B cell (primary cell): ENCODE measurements at regions not wholly inside any gene's neighbourhood (a gene's known extent, or its start where the extent isn't known, plus 50 kb on each side); places are given as distances from the start of the nearest gene placed in this dataset.

ENCODE experiments used
- CTCF ChIP-seq: fragments of 200-600 bp; IDR thresholded peaks from one replicate; pipeline ENCODE4 v1.8.0; 2022; ENCODE audit warnings: antibody characterized with exemption, mild to moderate bottlenecking
- EZH2 ChIP-seq: IDR thresholded peaks from 2 replicates; pipeline ENCODE4 v1.6.1; 2012; ENCODE audit warnings: borderline replicate concordance, low read depth, mild to moderate bottlenecking, moderate library complexity, low read length; ENCODE audit not compliant: insufficient read depth, poor library complexity, severe bottlenecking

GRCh38 chr6:50116797-50117542 is 67.2 kb upstream of the DEFB112 start:
- TF ChIP-seq CTCF: no peak
- TF ChIP-seq EZH2: no peak
